HCEC 1CT (cell line): ENCODE measurements at regions not wholly inside any gene's neighbourhood (a gene's known extent, or its start where the extent isn't known, plus 50 kb on each side); places are given as distances from the start of the nearest gene placed in this dataset.
"Not testable (repeated sequence)": the region's sequence is repeated elsewhere in the genome, so short reads cannot be mapped to it uniquely, and the experiment has no call there.

Experiments
- DNase-seq: peaks from one replicate; pipeline ENCODE4 v3.0.0-alpha.2; 2017

DNA sequence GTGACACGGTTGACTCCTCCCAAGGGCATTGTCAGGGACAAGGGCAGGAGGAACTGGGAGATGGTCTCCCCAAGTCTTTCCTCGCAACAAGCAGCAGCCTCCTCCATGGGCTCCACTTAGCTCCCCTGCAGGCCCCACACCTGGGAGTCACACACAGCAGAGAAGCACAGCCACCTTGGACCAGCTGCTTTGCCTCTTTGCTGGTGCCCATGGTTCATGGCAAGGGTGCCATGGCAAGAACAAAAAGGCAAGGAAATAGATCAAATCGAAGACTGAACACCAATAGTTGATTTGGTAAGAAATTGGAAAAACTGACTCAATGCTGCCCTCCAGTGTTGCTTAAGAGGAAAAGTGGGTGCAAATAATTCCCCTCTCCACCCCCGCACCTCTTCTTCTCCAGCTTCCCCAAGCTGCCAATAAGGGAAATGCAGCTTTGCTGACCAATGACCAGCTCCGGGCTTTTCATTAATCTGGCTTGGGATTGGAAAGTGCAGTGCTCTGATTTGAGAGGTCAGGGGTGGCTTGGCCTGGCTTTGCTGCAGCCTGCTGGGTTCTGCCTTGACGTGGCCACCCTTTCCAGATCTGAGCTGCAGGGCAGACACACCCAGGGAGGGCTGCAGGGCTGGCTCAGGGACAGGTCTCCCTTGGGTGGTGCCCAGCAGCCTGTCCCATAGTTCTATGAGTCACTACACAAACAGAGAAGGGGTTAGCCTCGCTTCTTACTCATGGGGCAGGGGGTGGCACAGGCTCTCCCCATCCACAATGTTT, 162.0 kb downstream of the KLF13 start:
- DNase-seq: peak; percentile 86

GRCh38 chr15:31489281-31489680, 162.6 kb downstream of the KLF13 start:
- DNase-seq: no peak

DNA sequence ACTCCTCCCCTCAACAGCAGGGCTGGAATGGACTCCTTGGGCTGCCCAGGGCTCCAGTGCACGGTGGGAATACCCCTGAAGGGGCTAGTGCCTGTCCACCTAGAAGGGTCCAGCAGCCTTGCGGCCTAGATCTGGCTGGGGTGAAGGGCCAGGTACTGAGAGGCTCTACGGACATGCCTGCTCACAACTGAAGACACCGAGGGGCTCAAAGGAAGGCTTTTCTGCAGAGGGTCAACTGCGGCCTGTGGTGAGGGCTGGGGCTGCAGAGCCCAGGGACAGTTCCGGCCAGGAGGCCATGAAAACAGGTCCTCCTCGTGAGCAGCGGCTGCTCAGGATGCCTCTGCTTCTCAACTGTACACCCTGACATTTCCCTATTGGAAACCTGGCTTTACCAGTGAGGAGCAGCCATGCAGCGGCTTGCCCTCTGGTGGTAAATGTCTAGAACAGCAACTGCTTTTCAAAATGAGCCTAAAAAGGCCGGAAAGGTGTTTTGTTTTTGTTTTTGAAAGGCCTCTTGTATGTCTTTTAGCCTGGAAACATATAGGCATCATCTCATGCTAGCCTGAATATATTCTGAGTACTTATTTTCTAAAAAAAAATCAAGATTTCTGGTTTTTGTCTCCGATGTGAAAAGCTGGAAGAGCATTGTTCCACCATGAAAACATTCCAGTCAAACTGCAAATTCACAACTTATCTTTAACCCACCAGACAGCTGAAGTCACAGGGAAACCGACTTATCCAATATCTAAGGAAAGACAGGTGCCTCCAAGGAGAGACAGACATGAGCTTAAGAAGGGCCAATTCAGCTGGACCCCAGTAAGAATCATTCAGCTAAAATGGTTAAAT, 163.4 kb downstream of the KLF13 start:
- DNase-seq: peak; percentile 50

DNA sequence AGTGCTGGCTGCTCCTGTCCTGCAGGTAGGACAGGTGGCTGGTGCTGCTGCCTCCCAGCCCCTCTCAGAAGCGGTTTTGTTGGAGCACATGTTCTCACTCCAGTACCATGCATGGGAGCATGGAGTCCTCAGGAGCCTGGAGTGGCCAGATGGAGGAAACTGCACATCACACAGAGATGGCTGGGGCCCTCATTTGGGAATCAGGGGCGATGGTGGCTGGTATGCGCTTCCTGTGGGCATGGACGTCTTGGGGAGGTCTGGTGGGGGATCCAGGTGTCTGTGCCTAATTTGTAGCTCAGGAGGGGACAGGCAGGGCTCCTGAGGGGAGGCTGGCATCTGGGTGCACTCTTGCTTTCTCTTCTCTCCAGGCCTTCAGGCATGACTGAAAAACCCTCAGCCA, 168.2 kb downstream of the KLF13 start:
- DNase-seq: no peak

DNA sequence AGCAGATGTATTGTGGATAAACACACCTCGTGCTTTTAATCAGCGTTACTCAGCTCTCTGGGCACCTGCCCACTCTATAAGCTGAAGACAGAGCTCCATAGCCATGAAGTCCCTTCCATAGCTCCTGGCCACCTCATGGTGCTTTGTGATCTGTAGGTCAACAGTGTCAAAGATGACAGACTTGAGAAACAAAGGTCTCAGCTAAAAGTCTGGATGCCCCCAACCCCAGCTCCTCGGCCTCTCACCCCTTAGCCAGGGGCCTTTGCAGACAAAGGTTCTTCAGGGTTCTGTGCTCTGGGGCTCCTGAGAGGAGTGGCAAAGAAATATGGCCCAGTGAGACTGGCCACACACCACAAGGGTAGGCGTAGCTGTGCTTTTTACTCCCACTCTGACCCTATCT, 168.6 kb downstream of the KLF13 start:
- no peak for DNase-seq

DNA sequence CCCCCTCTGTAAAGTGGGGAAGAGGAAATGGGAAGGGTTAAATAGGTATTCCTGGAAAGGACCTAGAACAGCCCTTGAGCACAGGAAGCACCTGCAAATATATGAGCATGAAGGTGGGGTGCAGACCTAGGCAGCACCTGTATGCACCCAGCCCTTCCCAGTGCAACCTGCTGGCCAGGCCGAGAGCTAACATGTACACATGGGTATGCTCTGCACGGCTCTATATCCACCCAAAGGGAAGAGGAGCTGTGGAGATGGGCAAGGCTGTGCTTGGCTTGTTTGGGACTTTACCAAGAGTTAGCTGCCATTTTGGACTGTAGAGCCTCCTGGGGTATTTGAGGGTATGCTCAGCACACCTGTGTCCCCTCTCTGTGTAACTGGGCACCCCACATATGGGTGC, 171.2 kb downstream of the KLF13 start:
- DNase-seq: no peak

DNA sequence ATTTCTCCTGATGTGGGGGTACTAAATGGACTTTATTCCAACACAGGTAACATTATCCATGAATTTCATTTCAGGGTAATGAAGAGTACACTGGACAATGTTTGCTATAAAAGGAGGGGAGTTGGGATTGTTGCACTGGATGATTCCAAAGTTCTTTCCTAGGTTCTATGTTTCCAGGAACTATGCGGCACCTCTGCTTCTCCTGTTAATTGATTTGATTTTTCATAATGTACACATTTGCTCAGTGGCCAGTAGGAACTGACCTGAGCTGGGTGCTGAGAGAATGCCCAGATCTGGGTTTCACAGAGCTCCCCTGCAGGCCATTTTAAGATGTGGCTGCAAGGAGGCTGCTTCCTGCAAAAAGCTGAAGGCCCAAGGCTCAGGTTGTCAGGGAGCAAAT, 171.7 kb downstream of the KLF13 start:
- no peak for DNase-seq

DNA sequence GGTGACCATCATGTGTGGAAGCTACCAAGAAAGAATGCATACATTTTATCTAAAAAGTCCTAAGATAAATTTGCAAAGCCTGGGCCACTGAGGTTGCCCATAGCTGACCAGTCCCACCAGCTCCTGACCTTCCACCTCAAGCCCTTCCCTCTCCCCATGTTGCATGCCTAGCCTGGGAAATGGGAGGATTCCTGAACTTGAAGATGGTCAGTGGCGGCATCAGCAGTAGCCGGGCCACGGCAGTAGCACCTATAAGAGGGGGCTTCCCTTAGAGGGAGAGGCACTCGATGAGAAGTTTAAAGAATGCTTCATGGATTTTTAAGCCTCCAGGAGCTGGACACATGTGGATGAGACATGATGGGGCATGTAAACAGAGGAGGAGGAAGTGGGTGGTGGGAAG, 172.1 kb downstream of the KLF13 start:
- no peak for DNase-seq

- no peak for DNase-seq
Measured at GRCh38 chr15:31499236-31499952, 172.8 kb downstream of the KLF13 start.

- DNase-seq: no peak
Measured at GRCh38 chr15:31499953-31500765, 173.5 kb downstream of the KLF13 start.

- DNase-seq: no peak
Measured at GRCh38 chr15:31500766-31501449, 174.3 kb downstream of the KLF13 start.

DNA sequence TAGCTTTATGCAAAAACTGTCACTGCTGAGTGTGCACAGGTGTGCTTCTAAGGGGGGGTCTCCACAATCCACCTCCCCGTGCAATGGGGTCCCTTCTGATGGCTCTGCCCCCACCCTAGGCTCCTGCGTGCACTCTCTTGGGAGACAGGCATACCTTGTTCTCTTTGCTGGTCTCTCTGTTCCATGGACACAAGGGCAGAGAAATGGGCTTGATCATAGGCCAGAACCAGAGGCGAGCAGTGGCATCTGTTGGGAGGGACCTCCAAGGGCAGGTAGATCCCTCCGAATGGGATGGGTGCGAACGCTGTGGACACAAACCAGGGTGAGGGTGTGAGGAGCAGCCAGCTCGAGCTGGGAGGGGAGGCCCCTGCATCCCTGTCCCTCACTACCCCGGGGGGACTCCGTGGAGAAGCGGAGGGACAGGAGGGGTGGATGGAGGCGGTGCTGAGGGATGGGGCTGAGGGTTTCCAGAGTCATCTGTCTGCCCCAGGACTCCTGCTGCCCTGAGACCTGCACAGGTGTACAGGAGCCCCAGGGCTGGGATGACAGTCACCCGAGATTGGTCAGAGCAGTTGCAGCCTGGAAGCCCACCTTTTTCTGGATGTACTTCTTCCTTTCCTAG, 175.0 kb downstream of the KLF13 start:
- no peak for DNase-seq

DNA sequence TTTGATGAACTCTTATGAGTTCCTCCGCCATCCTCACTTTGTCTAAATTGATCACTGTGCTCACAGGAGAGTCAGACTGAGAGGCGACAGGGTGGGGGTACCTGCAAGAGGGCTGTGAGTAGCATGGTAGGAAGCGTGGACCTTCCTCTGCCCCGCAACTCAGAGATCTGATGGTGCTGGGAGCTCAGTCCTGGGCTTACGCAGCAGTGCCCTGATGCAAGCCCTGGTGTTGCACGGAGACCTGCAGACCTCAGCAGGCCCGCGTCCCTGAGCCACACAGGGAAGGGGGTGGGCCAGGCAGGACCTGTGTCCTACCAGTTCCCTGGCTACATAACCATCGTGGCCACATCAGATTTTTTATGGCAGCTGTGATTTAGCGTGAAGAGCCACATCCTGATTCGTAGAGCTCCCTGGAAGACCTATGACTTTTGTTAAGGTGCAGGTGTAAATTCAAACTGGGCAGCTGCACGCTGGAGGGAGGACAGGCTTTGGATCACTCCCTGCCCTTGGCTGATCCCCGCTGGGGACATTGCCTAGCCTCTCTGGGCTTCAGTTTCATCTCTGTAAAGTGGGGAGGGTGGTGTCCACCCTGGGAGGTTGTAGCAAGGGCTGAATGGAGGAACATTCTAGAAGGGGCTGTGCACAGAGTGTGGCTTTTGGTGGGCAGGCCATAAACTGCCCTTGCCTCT, 176.1 kb downstream of the KLF13 start:
- DNase-seq: no peak

DNA sequence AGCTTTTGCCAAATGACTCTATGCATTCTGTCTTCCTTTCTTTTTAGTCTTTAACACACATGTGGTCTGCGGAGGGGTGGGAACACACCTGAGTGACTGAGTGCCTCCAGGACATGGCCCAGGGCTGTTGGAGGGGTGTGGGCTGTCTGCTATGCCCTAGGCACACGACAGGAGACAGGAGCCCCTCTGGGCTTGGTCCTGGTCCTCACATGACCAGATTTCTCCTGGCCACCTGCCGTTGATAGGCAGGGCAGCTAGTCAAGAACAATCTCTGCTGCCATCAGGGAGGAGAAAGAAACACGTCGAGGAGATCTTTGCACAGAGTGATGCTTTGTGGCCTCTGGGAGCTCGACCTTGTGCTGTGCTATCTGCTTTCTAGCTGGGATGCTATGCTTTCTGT, 176.6 kb downstream of the KLF13 start:
- DNase-seq: no peak

- DNase-seq: no peak
Measured at GRCh38 chr15:31503758-31504461, 177.3 kb downstream of the KLF13 start.

- DNase-seq: no peak
Measured at GRCh38 chr15:31504462-31504839, 177.8 kb downstream of the KLF13 start.

GRCh38 chr15:31507573-31507972, 180.9 kb downstream of the KLF13 start:
- DNase-seq: not testable (repeated sequence)

DNA sequence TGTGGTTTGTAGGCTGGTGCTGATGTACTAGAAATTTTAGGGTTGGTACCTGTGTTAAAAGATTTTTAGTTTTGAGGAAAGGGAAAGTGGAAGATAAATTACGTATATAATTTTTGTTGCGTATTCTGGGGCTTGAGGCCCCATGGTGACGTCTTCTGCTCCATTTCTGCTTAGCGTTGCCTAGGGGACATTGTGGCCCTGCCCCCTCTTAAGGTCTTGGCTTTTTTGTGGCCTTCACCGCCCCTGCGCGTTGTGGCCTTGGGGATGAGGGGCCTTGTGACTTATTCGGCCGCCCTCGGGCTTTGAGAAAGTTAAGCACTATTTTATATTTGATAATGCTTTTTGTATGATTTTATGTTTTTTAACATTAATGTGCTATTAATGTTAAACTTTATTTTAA, 182.0 kb downstream of the KLF13 start:
- no peak for DNase-seq

- no peak for DNase-seq
Measured at GRCh38 chr15:31510057-31510456, 183.4 kb downstream of the KLF13 start.

GRCh38 chr15:31511707-31512310, 185.2 kb downstream of the KLF13 start:
- DNase-seq: no peak
